ENCODE measurements at regions not wholly inside any gene's neighbourhood (a gene's known extent, or its start where the extent isn't known, plus 50 kb on each side); places are given as distances from the start of the nearest gene placed in this dataset.
"Not testable (repeated sequence)": the region's sequence is repeated elsewhere in the genome, so short reads cannot be mapped to it uniquely, and the experiment has no call there.

GRCh38 chr1:188669728-188670382 lies 1807.8 kb downstream of the BRINP3 start:
- DNase-seq = no peak

DNA sequence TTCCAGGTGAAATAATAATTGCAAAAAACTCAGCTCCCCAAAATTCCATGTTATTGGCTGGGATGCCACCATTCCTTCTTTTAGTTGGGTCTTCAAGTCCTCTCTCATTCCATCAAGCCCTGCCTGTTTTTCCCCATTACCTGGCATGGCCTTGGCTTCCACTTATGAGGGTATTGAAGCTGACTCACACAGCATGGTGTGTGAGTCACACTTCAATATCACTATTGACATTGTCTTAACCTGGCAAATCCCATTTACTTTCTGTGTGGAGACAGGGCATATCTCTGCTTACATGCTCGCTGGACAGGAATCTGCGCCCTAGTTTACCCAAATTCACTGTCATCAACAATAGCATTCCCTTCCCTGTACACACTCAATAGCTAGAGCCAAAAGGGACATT lies 1806.8 kb downstream of the BRINP3 start:
- DNase-seq = no peak

DNA sequence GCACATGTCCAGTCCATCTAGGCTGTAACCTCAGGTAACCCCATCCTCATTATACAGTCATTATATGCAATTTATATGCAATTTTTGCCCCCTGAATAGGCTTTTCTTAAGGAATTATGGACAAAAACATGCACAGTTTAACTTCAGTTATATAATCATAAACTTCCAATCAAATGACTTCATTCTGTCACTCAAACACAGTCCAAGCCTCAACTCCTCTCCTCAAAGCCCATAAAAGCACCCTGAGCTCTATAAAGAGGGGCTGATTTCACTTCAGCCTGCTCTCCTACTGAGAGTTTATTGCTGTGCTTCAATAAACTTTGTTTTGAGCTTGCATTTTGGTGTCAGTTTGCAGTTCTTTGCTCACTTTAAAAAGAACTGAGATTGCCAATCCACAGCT lies 1805.5 kb downstream of the BRINP3 start:
- DNase-seq = no peak

DNA sequence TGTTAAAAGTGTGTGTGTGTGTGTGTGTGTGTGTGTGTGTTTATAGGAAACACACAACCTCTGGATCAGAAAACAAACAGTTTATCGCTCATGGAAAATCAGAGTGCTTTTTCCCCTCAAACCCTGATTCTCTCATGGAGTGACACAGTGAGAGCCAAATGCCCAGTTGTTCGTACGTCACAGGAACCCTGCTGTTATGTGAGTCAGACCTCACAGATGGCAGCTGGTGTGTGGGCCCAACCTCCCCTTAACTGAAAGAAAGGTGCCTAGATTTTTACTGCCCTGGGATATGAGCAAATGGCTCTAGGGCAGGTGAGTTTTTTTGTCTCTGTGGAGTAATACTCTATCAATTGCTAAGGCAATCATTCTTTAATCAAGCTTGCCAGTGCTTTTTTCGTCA lies 1788.1 kb downstream of the BRINP3 start:
- DNase-seq = no peak

DNA sequence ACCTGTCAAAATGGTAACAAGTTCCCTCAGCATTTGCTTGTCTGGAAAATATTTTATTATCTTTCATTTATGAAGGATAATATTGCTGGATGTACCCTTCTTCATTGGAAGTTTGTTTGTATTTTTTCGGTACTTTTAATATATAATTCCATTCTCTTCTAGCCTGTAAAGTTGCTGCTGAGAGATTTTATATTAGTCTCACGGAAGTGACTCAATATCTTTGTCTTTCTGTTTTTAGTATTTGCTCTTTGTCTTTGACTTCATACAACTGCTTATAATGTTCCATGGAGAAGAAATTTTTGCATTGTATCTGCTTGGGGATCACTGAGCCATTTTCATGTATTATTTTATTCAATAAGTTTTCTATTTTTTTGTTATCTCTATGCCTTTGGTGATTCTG lies 1777.5 kb downstream of the BRINP3 start:
- DNase-seq = no peak

- no peak for DNase-seq
Measured at GRCh38 chr1:188706742-188707141, 1770.9 kb downstream of the BRINP3 start.

DNA sequence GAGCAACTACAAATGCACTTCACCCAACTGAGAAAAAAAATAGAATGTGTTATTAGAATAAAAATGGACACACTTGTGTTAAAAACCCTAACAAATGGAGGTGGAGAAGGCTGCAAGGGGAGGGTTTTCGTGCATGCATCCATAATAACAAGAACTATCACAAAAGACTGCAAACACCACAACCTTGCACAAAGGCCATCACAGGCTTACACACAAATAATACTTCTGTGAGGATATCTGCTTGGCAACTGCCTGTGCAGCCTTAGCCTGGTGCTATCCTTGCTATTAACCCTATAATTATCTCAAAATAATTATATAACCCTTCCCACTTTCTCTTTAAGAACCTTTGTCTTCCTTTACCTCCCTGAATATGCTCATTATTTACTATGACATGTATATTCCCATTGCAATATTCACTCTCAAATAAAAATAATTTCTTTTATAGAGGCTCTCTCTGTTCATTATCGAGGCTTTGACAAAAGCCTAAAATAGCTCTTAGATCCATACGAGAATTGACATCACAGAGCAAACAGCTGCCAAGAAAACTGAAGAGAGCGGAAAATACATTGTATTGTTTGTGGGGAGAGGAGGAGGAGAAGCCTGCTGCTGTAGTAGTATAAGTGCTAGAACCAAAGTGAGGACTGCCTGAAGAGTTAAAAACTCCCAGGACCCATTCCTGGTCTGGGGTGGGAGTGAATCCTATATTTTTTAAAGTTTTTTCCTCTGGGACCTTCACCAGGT lies 1768.7 kb downstream of the BRINP3 start:
- DNase-seq = no peak

GRCh38 chr1:188715566-188715965 lies 1762.1 kb downstream of the BRINP3 start:
- no peak for DNase-seq

DNA sequence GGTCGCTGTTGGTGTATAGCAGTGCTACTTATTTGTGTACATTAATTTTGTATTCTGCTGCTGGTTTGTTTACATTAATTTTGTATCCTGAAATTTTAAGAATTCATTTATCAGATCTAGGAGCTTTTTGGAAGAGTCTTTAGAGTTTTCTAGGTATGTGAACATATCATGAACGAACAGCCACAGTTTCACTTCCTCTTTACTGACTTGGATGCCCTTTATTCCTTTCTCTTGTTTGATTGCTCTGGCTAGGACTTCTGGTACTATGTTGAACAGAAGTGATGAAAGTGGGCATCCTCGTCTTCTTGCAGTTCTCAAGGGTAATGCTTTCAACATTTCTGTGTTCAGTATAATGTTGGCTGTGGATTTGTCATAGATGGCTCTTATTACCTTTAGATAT lies 1757.9 kb downstream of the BRINP3 start:
- no peak for DNase-seq

GRCh38 chr1:188723332-188724020 lies 1754.2 kb downstream of the BRINP3 start:
- DNase-seq = no peak

DNA sequence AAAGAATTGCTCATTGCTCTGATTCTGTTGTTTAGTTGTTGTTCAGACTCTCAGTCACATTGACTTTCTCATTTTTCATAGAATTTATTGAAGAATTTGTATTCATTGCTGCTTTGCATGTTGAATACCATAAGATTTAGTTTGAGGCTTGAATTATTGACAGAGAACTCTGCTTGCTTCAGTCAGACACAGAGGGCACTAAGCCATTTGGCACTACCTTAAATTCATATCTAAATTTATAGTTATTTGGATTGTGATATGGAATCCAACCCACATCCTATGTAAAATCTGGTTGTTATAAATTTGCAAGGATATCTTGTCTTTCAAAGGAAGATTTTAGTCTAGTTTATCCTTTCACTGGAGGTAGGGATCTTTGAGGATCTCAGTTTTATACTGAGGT lies 1748.6 kb downstream of the BRINP3 start:
- no peak for DNase-seq

DNA sequence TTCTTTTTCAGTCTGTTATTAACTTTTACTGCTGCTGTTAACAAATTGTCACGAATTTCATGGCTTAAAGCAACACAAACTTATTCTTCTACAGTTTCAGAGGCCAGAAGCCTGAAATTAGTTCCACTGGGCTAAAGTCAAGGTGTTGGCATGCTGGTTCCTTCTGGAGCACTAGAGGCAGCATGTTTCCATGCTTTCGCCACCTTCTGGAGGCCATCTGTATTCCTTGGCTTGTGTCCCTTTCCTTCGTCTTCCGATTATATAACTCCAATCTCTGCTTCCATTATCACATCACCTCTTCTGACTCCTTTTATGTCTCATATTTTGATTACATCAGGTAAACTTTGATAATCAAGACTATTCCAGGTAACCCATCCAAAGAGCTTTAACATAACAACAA lies 1742.1 kb downstream of the BRINP3 start:
- no peak for DNase-seq

DNA sequence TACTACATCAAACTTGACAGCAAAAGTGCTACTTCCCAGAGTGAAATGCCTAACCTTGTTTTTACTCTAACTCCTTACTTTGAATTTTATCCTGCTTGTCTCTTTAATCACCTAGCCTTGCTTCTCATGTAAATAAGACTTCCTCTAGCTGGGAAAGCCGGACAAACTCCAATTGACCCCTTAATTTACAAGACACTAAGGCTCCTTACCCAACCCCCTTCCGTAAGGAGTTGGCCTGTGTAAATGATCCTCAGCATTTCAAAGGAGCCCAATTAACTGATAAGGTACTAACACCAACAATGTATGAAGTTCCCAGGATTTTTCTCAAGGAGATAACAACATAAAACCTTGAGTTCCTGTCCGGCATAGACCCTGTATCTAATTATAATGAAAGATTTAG lies 1728.4 kb downstream of the BRINP3 start:
- not testable (repeated sequence) for DNase-seq

GRCh38 chr1:188752027-188752426 lies 1725.6 kb downstream of the BRINP3 start:
- not testable (repeated sequence) for DNase-seq

DNA sequence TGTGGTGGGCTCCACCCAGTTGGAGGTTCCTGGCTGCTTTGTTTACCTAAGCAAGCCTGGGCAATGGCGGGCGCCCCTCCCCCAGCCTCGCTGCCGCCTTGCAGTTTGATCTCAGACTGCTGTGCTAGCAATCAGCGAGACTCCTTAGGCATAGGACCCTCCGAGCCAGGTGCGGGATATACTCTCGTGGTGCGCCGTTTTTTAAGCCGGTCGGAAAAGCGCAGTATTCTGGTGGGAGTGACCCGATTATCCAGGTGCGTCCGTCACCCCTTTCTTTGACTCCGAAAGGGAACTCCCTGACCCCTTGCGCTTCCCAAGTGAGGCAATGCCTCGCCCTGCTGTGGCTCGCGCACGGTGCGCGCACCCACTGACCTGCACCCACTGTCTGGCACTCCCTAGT lies 1719.9 kb downstream of the BRINP3 start:
- DNase-seq = not testable (repeated sequence)

- no peak for DNase-seq
Measured at GRCh38 chr1:188761226-188761625, 1716.4 kb downstream of the BRINP3 start.

GRCh38 chr1:188762166-188762743 lies 1715.4 kb downstream of the BRINP3 start:
- DNase-seq = no peak

GRCh38 chr1:188763541-188763940 lies 1714.1 kb downstream of the BRINP3 start:
- DNase-seq = no peak

- DNase-seq = no peak
Measured at GRCh38 chr1:188769181-188769580, 1708.5 kb downstream of the BRINP3 start.

DNA sequence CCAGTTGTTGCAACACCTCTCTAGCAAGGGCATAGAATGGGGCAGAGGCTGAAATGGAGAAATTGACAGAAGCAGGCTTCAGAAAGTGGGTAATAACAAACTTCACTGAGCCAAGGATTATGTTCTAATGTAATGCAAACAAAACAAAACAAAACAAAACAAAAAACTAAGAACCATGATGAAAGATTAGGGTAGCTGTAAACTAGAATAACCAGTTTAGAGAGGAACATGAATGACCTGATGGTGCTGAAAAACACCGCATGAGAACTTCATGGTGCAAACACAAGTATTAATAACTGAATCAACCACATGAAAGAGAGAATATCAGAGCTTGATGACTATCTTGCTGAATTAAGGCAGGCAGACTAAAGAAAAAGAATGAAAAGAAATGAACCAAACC lies 1707.7 kb downstream of the BRINP3 start:
- no peak for DNase-seq

DNA sequence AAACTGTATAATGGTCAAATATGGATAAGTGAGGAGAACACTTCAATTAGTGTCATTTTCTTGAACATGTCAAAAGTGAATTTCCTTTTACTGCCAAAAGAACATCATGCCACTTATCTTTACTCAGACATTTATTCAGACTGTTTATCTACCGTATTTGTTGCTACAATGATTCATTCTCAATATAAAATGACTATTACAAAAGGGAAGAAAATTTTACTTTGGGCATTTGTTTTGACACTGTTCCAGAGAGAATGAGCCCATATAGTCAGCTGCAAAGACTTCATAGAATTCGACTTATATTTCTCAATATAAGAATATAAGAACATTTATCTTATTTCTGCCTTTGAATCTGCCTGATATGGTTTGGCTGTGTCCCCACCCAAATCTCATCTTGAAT lies 1699.1 kb downstream of the BRINP3 start:
- DNase-seq = no peak

GRCh38 chr1:188782220-188782841 lies 1695.3 kb downstream of the BRINP3 start:
- DNase-seq = no peak

DNA sequence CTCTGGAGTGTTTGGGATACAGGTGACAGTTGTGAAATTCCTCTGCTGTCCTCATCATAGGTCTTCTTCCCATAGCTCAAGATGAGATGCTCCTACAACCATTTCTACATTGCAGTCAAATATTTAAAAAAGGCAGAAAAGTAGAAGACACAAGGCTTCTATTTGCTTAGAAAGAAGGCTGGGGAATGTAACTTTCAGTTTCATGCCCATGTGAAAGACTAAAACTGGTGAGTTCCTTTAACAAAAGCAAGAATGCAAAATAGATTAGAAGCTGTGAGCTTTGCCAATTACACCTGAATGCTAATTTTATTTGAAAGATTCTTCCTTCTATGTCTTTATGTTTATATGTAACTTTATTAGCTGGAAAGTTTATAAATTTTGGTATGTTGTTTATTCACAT lies 1682.7 kb downstream of the BRINP3 start:
- no peak for DNase-seq
